Ovary (tissue), 3 donors: ENCODE measurements at regions not wholly inside any gene's neighbourhood (a gene's known extent, or its start where the extent isn't known, plus 50 kb on each side); places are given as distances from the start of the nearest gene placed in this dataset.

Experiments used
- EP300 ChIP-seq: sonication (generic); formaldehyde crosslinking; IDR thresholded peaks from one replicate; pipeline ENCODE4 v1.6.1; 2017; ENCODE audit warnings: antibody characterized with exemption
- POLR2A ChIP-seq: fragments of 450-650 bp; IDR thresholded peaks from one replicate; pipeline ENCODE4 v1.6.1; 2017; ENCODE audit warnings: antibody characterized with exemption, mild to moderate bottlenecking, moderate library complexity
- TF ChIP-seq, protein P1 (sequence below), 3 donors: fragments of 450-650 bp in 2 of 3; fragments of 200-600 bp in 1 of 3; IDR thresholded peaks; one replicate each; pipeline versions ENCODE4 v1.5.1 to v1.8.0; 2016 to 2022; ENCODE audit warnings: antibody characterized with exemption in 3 of 3, mild to moderate bottlenecking in 1 of 3
- donor health status: DM: no; HTN: no; CAD: no.

DNA sequence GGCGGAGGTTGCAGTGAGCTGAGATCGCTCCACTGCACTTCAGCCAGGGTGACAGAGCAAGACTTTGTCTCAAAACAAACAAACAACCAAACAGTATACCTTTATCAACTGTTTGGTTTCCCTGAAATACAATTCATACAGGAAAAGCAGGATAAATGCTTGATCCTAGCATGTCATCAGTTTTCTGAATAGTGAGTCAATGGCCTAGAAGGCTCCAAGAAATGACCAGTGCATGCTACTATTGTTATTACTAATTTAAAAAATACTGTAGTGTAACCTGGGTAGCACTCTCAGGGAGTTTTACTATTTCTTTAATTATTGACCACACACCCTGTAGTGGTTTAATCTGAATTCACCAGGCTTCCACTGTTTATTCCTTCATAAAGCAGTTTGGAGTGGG, 101.0 kb upstream of the PTPN3 start:
- TF ChIP-seq POLR2A (no peak), EP300 (no peak)
- TF ChIP-seq, protein P1, sequence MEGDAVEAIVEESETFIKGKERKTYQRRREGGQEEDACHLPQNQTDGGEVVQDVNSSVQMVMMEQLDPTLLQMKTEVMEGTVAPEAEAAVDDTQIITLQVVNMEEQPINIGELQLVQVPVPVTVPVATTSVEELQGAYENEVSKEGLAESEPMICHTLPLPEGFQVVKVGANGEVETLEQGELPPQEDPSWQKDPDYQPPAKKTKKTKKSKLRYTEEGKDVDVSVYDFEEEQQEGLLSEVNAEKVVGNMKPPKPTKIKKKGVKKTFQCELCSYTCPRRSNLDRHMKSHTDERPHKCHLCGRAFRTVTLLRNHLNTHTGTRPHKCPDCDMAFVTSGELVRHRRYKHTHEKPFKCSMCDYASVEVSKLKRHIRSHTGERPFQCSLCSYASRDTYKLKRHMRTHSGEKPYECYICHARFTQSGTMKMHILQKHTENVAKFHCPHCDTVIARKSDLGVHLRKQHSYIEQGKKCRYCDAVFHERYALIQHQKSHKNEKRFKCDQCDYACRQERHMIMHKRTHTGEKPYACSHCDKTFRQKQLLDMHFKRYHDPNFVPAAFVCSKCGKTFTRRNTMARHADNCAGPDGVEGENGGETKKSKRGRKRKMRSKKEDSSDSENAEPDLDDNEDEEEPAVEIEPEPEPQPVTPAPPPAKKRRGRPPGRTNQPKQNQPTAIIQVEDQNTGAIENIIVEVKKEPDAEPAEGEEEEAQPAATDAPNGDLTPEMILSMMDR (IDR thresholded peaks at IDR 0.05), result no peak
